ENCODE measurements at regions not wholly inside any gene's neighbourhood (a gene's known extent, or its start where the extent isn't known, plus 50 kb on each side); places are given as distances from the start of the nearest gene placed in this dataset.

DNA sequence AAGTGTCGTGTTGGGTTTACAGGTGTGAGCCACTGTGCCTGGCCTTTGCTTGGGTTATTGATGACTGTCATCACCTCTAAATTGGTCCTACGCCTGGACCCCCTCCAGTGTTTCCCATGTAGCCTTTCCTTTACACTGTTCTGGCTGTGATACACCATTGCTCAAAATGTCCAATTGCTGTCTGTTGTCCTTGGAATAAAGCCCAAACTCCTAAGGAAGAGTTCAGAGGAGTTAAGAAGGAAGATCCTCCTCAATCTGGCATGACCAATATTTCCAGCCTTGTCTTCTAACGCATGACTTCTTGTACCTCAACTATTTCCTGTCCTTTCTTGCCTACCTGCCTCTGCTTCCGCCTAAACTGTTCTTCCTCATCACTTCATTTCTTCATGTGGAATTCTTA is 113.1 kb downstream of the POLR2M start:
- 87 to 88% methylated on average over 4 of the region's 4 CpGs for WGBS, 2 donors
- Histone ChIP-seq H3K4me3 (no peak overlapping the region), H3K9me3 (no peaks in the 10 kb centered on the region), H3K4me1 (no peaks in the 10 kb centered on the region), H3K27ac (no peak overlapping the region), H3K36me3 (replicated peaks in 1 of 2; ENCODE audit: insufficient read depth in 1 of 2, low read depth in 2 of 2) (no peaks in the 10 kb centered on the region), H3K27me3 (no peaks in the 10 kb centered on the region)
- ATAC-seq (no peak), DNase-seq (no peak)
- TF ChIP-seq CTCF (IDR thresholded peaks at IDR 0.05) = no peak
- intact Hi-C loops (cut with DNase I) = no loop called here

- TF ChIP-seq CTCF (IDR thresholded peaks at IDR 0.05) (no peak), POLR2A (IDR thresholded peaks at IDR 0.05) (no peak)
- ATAC-seq = no peak
- Histone ChIP-seq H3K4me1 (no peaks in the 10 kb centered on the region), H3K27me3 (no peaks in the 10 kb centered on the region), H3K36me3 (replicated peaks in 1 of 2; ENCODE audit: insufficient read depth in 1 of 2, low read depth in 2 of 2) (no peaks in the 10 kb centered on the region), H3K9me3 (no peaks in the 10 kb centered on the region), H3K4me3 (no peak overlapping the region), H3K27ac (no peak overlapping the region)
- 26 to 35% methylated on average over 2 of the region's 2 CpGs for WGBS, 2 donors
- DNase-seq = no peak
- intact Hi-C loops (cut with DNase I) = no loop called here
These were observed 113.6 kb downstream of the POLR2M start for GRCh38 chr15:57820119-57820518.

DNA sequence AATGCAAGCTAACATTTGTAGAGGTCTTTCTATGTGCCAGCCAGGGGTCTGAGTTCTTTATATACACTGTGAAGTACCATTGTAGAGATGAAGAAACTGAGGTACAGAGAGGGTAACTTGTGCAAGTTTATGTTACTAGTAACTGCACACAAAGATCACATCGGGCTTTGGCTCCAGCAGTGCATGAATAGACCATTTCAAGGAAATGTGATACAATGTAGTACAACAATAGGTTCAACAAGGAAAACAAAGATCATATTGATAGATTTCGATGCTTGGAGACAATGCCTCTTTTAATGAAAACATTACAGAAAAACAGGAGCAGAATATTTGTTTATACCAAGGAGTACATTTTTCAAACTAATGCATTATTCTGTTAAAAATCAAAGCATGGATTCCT is 115.3 kb downstream of the POLR2M start:
- TF ChIP-seq POLR2A (IDR thresholded peaks at IDR 0.05) (no peak), CTCF (IDR thresholded peaks at IDR 0.05) (no peak)
- intact Hi-C loops (cut with DNase I) = no loop called here
- WGBS, 2 donors = 60 to 69% methylated on average over 2 of the region's 2 CpGs
- ATAC-seq (no peak), DNase-seq (no peak)
- Histone ChIP-seq H3K9me3 (no peaks in the 10 kb centered on the region), H3K27me3 (no peaks in the 10 kb centered on the region), H3K36me3 (replicated peaks in 1 of 2; ENCODE audit: insufficient read depth in 1 of 2, low read depth in 2 of 2) (no peaks in the 10 kb centered on the region), H3K4me3 (no peak overlapping the region), H3K4me1 (no peaks in the 10 kb centered on the region), H3K27ac (no peak overlapping the region)

DNA sequence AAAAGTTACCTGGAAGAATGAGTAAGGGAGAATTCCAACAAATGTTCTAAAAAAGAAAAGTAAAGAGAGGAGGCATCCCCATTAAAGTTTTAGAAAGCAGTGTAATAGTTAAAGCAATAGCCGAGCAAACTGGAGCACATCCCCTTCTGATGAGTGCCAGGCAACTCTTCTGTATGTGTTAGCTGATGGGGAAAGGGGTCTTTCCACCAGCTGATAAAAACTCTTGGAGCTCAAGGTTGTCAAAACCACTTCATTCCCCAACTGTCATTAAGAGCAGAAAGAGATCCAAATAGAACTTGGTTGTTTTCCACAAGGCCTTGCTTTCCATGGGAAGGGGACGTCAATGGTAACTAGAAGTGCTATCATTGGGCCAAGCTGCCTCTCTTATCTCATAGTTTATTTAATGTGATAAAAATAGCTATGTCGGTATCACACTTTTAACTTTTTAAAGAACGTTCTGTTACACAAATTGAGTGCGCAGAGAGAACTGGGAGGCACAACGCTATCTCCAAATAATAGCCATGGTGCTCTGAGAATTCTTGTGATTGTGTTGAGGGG is 116.9 kb downstream of the POLR2M start:
- no peak for ATAC-seq
- Histone ChIP-seq H3K4me1 (no peaks in the 10 kb centered on the region), H3K9me3 (no peaks in the 10 kb centered on the region), H3K4me3 (no peak overlapping the region), H3K36me3 (replicated peaks in 1 of 2; ENCODE audit: insufficient read depth in 1 of 2, low read depth in 2 of 2) (no peaks in the 10 kb centered on the region), H3K27ac (no peak overlapping the region), H3K27me3 (no peaks in the 10 kb centered on the region)
- no peak for DNase-seq
- 57 to 62% methylated on average over 6 of the region's 6 CpGs for WGBS, 2 donors
- intact Hi-C loops (cut with DNase I) = no loop called here
- no peak for TF ChIP-seq POLR2A (IDR thresholded peaks at IDR 0.05)
- no peak for TF ChIP-seq CTCF (IDR thresholded peaks at IDR 0.05)

DNA sequence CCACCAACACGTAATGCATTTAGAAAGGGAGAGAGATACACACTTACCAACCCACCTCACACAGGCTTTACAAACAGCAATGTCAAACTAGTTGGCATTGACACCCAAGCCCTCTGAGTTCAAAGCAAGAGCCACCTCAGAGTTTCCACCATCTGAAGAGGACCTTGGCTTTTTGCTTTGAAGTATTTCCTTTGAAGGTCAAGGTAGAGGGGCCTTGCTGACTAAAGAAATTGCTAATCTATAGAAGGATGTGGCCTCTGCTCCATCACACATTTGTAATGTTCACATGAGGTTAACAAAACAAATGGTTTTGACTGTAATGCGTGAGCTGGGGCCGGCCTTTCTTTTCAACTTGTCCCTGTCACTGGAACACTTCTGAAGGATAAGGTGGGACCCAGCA is 117.7 kb downstream of the POLR2M start:
- ATAC-seq (no peak), DNase-seq (no peak)
- Histone ChIP-seq H3K27ac (no peak overlapping the region), H3K9me3 (no peaks in the 10 kb centered on the region), H3K4me1 (no peaks in the 10 kb centered on the region), H3K4me3 (no peak overlapping the region), H3K36me3 (replicated peaks in 1 of 2; ENCODE audit: insufficient read depth in 1 of 2, low read depth in 2 of 2) (no peaks in the 10 kb centered on the region), H3K27me3 (no peaks in the 10 kb centered on the region)
- TF ChIP-seq POLR2A (IDR thresholded peaks at IDR 0.05) (no peak), CTCF (IDR thresholded peaks at IDR 0.05) (no peak)
- 81 to 83% methylated on average over 3 of the region's 3 CpGs for WGBS, 2 donors
- intact Hi-C loops (cut with DNase I) = no loop called here
